B cell (primary cell): ENCODE measurements at regions not wholly inside any gene's neighbourhood (a gene's known extent, or its start where the extent isn't known, plus 50 kb on each side); places are given as distances from the start of the nearest gene placed in this dataset.
A peak's percentile ranks its signal among the peaks of the same experiment; 100 is the strongest.

Source experiments
- ATAC-seq: fragments of 200-7000 bp; cut with Tn5 transposase; one replicate; pipeline ENCODE4 v1.10.0; 2021; ENCODE audit warnings: low read depth, mild to moderate bottlenecking, moderate number of reproducible peaks, moderate library complexity
- CTCF ChIA-PET: fragments of 350-600 bp; sonication (Branson Sonifier 250); formaldehyde crosslinking; loops from one replicate; lab custom pipeline; 2021; ENCODE audit warnings: antibody characterized with exemption, inconsistent platforms; lab: Charles Lee
- POLR2A ChIA-PET: fragments of 350-600 bp; sonication (Branson Sonifier 250); formaldehyde crosslinking; loops from one replicate; lab custom pipeline; 2021; ENCODE audit warnings: antibody characterized with exemption; lab: Charles Lee
- DNase-seq: peaks from one replicate; pipeline ENCODE4 v3.0.0; 2013
- H2AFZ ChIP-seq: 2 replicates; pipeline ENCODE4 v1.6.1; 2012; ENCODE audit warnings: mild to moderate bottlenecking, low read depth, low read length; ENCODE audit not compliant: insufficient read depth, poor library complexity, severe bottlenecking
- H3K27ac ChIP-seq, 2 donors: 1 replicate in 1 of 2; 2 replicates in 1 of 2; pipeline ENCODE4 v1.5.1; 2012 to 2013; ENCODE audit warnings: low read length in 2 of 2, mild to moderate bottlenecking in 2 of 2, moderate library complexity in 1 of 2
- H3K27me3 ChIP-seq, 4 experiments: fragments of 200-600 bp in 1 of 4; sonication (generic) in 1 of 4; replicated peaks in 1 of 4; 1 replicate in 2 of 4; 2 replicates in 2 of 4; pipeline versions ENCODE4 v1.6.1 to v1.7.0; 2013 to 2016; ENCODE audit warnings: low read length in 3 of 4, mild to moderate bottlenecking in 2 of 4, mixed read lengths in 1 of 4, moderate library complexity in 1 of 4; ENCODE audit not compliant: insufficient read depth in 4 of 4, control insufficient read depth in 3 of 4; ENCODE audit errors: control extremely low read depth in 1 of 4
- H3K36me3 ChIP-seq, 2 experiments: replicated peaks in 1 of 2; 1 replicate in 1 of 2; 2 replicates in 1 of 2; pipeline versions ENCODE4 v1.6.1 to v1.7.1; 2013; ENCODE audit warnings: low read length in 1 of 2; ENCODE audit not compliant: insufficient read depth in 2 of 2, control insufficient read depth in 1 of 2; ENCODE audit errors: control extremely low read depth in 1 of 2, extremely low read depth in 1 of 2
- H3K4me1 ChIP-seq, 2 donors: fragments of 200-600 bp in 1 of 2; sonication (generic) in 1 of 2; 1 replicate in 1 of 2; 2 replicates in 1 of 2; pipeline versions ENCODE4 v1.5.1 to v1.6.1; 2013 to 2017; ENCODE audit warnings: low read length in 2 of 2; ENCODE audit not compliant: control insufficient read depth in 2 of 2, insufficient read depth in 2 of 2
- H3K4me2 ChIP-seq: replicated peaks from 2 replicates; pipeline ENCODE3; 2012; ENCODE audit warnings: mild to moderate bottlenecking, low read depth, low read length; ENCODE audit not compliant: poor library complexity, severe bottlenecking
- H3K4me3 ChIP-seq, 5 experiments: fragments of 200-600 bp in 1 of 5; sonication (generic) in 1 of 5; 1 replicate in 3 of 5; 2 replicates in 2 of 5; pipeline versions ENCODE4 v1.5.1 to v1.7.0; 2011 to 2016; ENCODE audit warnings: low read length in 4 of 5, mild to moderate bottlenecking in 4 of 5, low read depth in 2 of 5, control low read depth in 1 of 5, moderate library complexity in 1 of 5; ENCODE audit not compliant: insufficient read depth in 1 of 5; ENCODE audit errors: control extremely low read depth in 1 of 5, extremely low read depth in 1 of 5
- H3K79me2 ChIP-seq: fragments of 200-600 bp; sonication (generic); one replicate; pipeline ENCODE4 v1.6.0; 2016; ENCODE audit warnings: low read length; ENCODE audit not compliant: control insufficient read depth, insufficient read depth
- H3K9ac ChIP-seq: fragments of 200-600 bp; sonication (generic); 2 replicates; pipeline ENCODE4 v1.6.1; 2017; ENCODE audit warnings: mild to moderate bottlenecking, low read length, moderate library complexity
- H3K9me3 ChIP-seq, 3 donors: one replicate each; pipeline versions ENCODE4 v1.6.1 to v1.7.1; 2013; ENCODE audit warnings: low read length in 2 of 3; ENCODE audit not compliant: control insufficient read depth in 2 of 3, insufficient read depth in 1 of 3; ENCODE audit errors: control extremely low read depth in 1 of 3
- H4K20me1 ChIP-seq: 2 replicates; pipeline ENCODE4 v1.6.0; 2012; ENCODE audit warnings: mild to moderate bottlenecking, low read length; ENCODE audit not compliant: insufficient read depth, control insufficient read depth, poor library complexity, severe bottlenecking
- H3K27ac Mint-ChIP-seq: one replicate; pipeline ENCODE4 v1.8.0; 2021; ENCODE audit warnings: mixed read lengths
- H3K27me3 Mint-ChIP-seq: one replicate; pipeline ENCODE4 v1.8.0; 2021; ENCODE audit warnings: mixed read lengths
- H3K4me1 Mint-ChIP-seq: one replicate; pipeline ENCODE4 v1.8.0; 2021; ENCODE audit warnings: mixed read lengths
- H3K4me3 Mint-ChIP-seq: one replicate; pipeline ENCODE4 v1.8.0; 2021; ENCODE audit warnings: mixed read lengths
- H3K9me3 Mint-ChIP-seq: one replicate; pipeline ENCODE4 v1.8.0; 2022; ENCODE audit warnings: mixed read lengths; ENCODE audit not compliant: insufficient read depth
- CTCF ChIP-seq: fragments of 200-600 bp; IDR thresholded peaks from one replicate; pipeline ENCODE4 v1.8.0; 2022; ENCODE audit warnings: antibody characterized with exemption, mild to moderate bottlenecking
- EZH2 ChIP-seq: IDR thresholded peaks from 2 replicates; pipeline ENCODE4 v1.6.1; 2012; ENCODE audit warnings: borderline replicate concordance, low read depth, mild to moderate bottlenecking, moderate library complexity, low read length; ENCODE audit not compliant: insufficient read depth, poor library complexity, severe bottlenecking
- WGBS: methylation state at CpG from one replicate; pipeline ENCODE4 v1.1.5; 2013; ENCODE audit warnings: missing lambda C conversion rate; ENCODE audit not compliant: insufficient coverage; 5-methylcytosine and 5-hydroxymethylcytosine counted together
- intact Hi-C: fragments of 100-400 bp; cut with micrococcal nuclease; formaldehyde crosslinking; loops from one replicate; pipeline ENCODE4 v1.10.0; 2022

DNA sequence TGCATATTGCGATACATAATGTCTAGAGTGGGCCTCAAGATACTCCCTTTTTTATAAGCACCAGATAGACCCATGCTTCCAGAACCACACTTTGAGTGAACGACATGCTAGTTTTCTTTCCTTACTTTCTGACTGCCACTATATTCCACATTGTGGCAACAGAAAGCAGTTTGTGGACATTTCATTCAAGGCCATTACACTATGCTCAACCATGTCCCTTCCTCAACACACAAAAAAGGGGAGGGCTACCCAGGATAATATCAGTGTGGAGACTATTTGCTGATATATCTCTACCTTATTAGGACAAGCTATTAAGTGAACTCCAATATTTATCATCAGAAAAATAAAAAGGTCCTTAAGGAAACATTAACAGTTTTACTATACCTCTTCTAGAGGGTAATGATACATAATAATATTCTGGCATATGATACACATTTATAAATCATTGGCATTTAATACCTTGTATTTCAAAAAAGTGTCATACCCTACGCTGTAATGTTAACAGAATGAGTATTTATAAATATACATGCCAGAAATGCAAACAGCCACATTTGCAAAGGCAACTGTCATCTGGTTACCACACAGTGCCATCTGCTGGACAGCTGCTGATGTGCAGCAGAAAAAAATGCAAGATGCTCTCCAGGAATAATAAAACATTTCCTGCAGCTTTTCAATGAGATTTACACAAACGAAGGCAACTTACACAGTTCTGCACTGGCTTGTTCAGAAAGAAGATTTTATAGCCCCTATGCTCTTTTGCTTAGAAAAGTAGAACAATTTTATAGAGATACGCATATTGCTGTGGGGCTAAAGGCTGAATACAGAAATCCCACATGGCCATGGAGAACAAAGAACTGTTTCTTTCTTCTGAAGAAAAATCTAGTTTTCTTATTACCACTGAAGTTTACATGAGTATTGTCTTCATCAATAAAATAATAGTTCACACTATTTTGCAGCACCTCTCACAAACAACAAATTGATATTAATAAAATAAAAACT, 182.2 kb upstream of the GRIP1 start:
- no peak overlapping the region for H3K27ac Mint-ChIP-seq
- no peak overlapping the region for H3K4me2 ChIP-seq
- H3K27ac ChIP-seq: no peak overlapping the region
- peaks cover 17% of the 10 kb centered on the region for H3K27me3 Mint-ChIP-seq
- H3K27me3 ChIP-seq: peaks cover 0 to 4% (median 2%) of the 10 kb centered on the region in 4 experiments
- DNase-seq (peak; percentile 66), ATAC-seq (peak; percentile 39)
- no peaks in the 10 kb centered on the region for H3K79me2 ChIP-seq
- H3K36me3 ChIP-seq: no peaks in the 10 kb centered on the region
- TF ChIP-seq CTCF (peak; percentile 98), EZH2 (no peak)
- H3K9ac ChIP-seq: no peak overlapping the region
- CTCF ChIA-PET: interaction anchor here (0.5 to 2.3 kb wide), 11 partner anchors 8 to 1970 kb away, joined by 3 to 14 read pairs (median 4); no protein-coding TSS in a partner anchor
- no peak overlapping the region for H3K4me3 ChIP-seq
- H4K20me1 ChIP-seq: no peaks in the 10 kb centered on the region
- no peak overlapping the region for H2AFZ ChIP-seq
- POLR2A ChIA-PET: no interaction called here
- H3K4me3 Mint-ChIP-seq: no peak overlapping the region
- no peaks in the 10 kb centered on the region for H3K9me3 Mint-ChIP-seq
- H3K4me1 Mint-ChIP-seq: no peaks in the 10 kb centered on the region
- intact Hi-C loops: loop anchor here (1.0 kb wide), 3 partner anchors 167 to 592 kb away; no protein-coding TSS in a partner anchor
- H3K9me3 ChIP-seq: no peaks in the 10 kb centered on the region
- 93% methylated on average over 2 of the region's 5 CpGs for WGBS
- no peaks in the 10 kb centered on the region for H3K4me1 ChIP-seq
